Endothelial cell of umbilical vein (primary cell): ENCODE measurements at regions not wholly inside any gene's neighbourhood (a gene's known extent, or its start where the extent isn't known, plus 50 kb on each side); places are given as distances from the start of the nearest gene placed in this dataset.

Source experiments
- BruUV-seq: library from RNA; stranded (reverse); fragments of 400-500 nt; replicated peaks from 2 replicates; lab custom pipeline; 2021; lab: Mats Ljungman, UMichigan
- CTCF ChIA-PET: fragments of 300-600, 350-600 bp; sonication (Branson Sonifier 250); formaldehyde crosslinking; loops from one replicate; lab custom pipeline; 2021; ENCODE audit warnings: antibody characterized with exemption, inconsistent platforms; lab: Charles Lee
- POLR2A ChIA-PET: fragments of 300-600, 350-600 bp; sonication (Branson Sonifier 250); formaldehyde crosslinking; loops from one replicate; lab custom pipeline; 2021; ENCODE audit warnings: antibody characterized with exemption, inconsistent platforms; lab: Charles Lee
- DNase-seq: peaks from one replicate; pipeline ENCODE4 v3.0.0-alpha.2; 2011; ENCODE audit warnings: low read depth, low spot score
- FAIRE-seq: peaks from 2 replicates; lab custom pipeline; 2011; peaks lifted over from hg19 to GRCh38; lab: Jason Lieb, UNC
- H2AFZ ChIP-seq: 2 replicates; pipeline ENCODE4 v1.6.0; 2012; ENCODE audit warnings: low read depth, low read length, control low read depth, inconsistent platforms
- H3K27ac ChIP-seq: 2 replicates; pipeline ENCODE4 v1.5.1; 2011; ENCODE audit warnings: low read depth, mild to moderate bottlenecking, control low read depth, low read length, moderate library complexity; ENCODE audit not compliant: insufficient read depth
- H3K27me3 ChIP-seq, 2 experiments: 2 replicates each; pipeline versions ENCODE4 v1.6.0 to v1.6.1; 2011; ENCODE audit warnings: low read length in 2 of 2, mixed read lengths in 1 of 2; ENCODE audit not compliant: control insufficient read depth in 2 of 2, insufficient read depth in 2 of 2
- H3K36me3 ChIP-seq, 2 experiments: 2 replicates in 1 of 2; 3 replicates in 1 of 2; pipeline ENCODE4 v1.5.1; 2011; ENCODE audit warnings: low read length in 2 of 2, mild to moderate bottlenecking in 1 of 2, moderate library complexity in 1 of 2; ENCODE audit not compliant: control insufficient read depth in 2 of 2, insufficient read depth in 2 of 2; ENCODE audit errors: extremely low read depth in 1 of 2
- H3K4me1 ChIP-seq: 3 replicates; pipeline ENCODE4 v1.5.1; 2011; ENCODE audit warnings: mild to moderate bottlenecking, low read length; ENCODE audit not compliant: control insufficient read depth, insufficient read depth; ENCODE audit errors: extremely low read depth
- H3K4me2 ChIP-seq: 2 replicates; pipeline ENCODE4 v1.6.1; 2011; ENCODE audit warnings: low read length, control low read depth, mixed read lengths; ENCODE audit not compliant: insufficient read depth
- H3K4me3 ChIP-seq, 3 experiments: fragments of 200-600 bp in 1 of 3; sonication (generic), shearing (Covaris generic) in 1 of 3; replicated peaks in 1 of 3; 2 replicates each; pipeline ENCODE4 v1.5.1; 2011 to 2016; ENCODE audit warnings: control low read depth in 3 of 3, low read length in 3 of 3, mild to moderate bottlenecking in 2 of 3, inconsistent platforms in 1 of 3, low read depth in 1 of 3, moderate library complexity in 1 of 3; ENCODE audit not compliant: insufficient read depth in 1 of 3
- H3K79me2 ChIP-seq: 2 replicates; pipeline ENCODE4 v1.6.0; 2012; ENCODE audit warnings: low read length, inconsistent platforms; ENCODE audit not compliant: control insufficient read depth, insufficient read depth
- H3K9ac ChIP-seq: replicated peaks from 2 replicates; pipeline ENCODE3; 2011; ENCODE audit warnings: low read length, control low read depth; ENCODE audit not compliant: insufficient read depth; ENCODE audit errors: extremely low read depth
- H3K9me1 ChIP-seq: replicated peaks from 3 replicates; pipeline ENCODE4 v1.6.0; 2011; ENCODE audit warnings: mild to moderate bottlenecking, low read length; ENCODE audit not compliant: control insufficient read depth, insufficient read depth; ENCODE audit errors: extremely low read depth
- H3K9me3 ChIP-seq: replicated peaks from 2 replicates; pipeline ENCODE4 v1.5.1; 2012; ENCODE audit warnings: low read length, inconsistent platforms; ENCODE audit not compliant: control insufficient read depth, insufficient read depth
- H4K20me1 ChIP-seq: replicated peaks from 2 replicates; pipeline ENCODE3; 2011; ENCODE audit warnings: mild to moderate bottlenecking, low read length; ENCODE audit not compliant: control insufficient read depth, insufficient read depth; ENCODE audit errors: extremely low read depth
- CTCF ChIP-seq, 2 donors: IDR thresholded peaks; 1 replicate in 1 of 2; 2 replicates in 1 of 2; pipeline ENCODE4 v1.5.1; 2011; ENCODE audit warnings: low read length in 2 of 2, mild to moderate bottlenecking in 2 of 2, moderate library complexity in 2 of 2, control low read depth in 1 of 2, inconsistent platforms in 1 of 2, low read depth in 1 of 2; ENCODE audit not compliant: insufficient read depth in 1 of 2; ENCODE audit errors: extremely low read depth in 1 of 2
- EZH2 ChIP-seq: IDR thresholded peaks from 2 replicates; pipeline ENCODE4 v1.6.1; 2012; ENCODE audit warnings: borderline replicate concordance, low read depth, mild to moderate bottlenecking, moderate library complexity, low read length, inconsistent platforms; ENCODE audit not compliant: severe bottlenecking
- FOS ChIP-seq: IDR thresholded peaks from 2 replicates; pipeline ENCODE4 v1.6.1; 2011; ENCODE audit warnings: mild to moderate bottlenecking, low read length, moderate library complexity, borderline replicate concordance; ENCODE audit not compliant: insufficient read depth
- MYC ChIP-seq: IDR thresholded peaks from one replicate; pipeline ENCODE4 v1.6.1; 2011; ENCODE audit warnings: mild to moderate bottlenecking, low read depth, low read length
- POLR2AphosphoS5 ChIP-seq: IDR thresholded peaks from 2 replicates; pipeline ENCODE4 v1.6.1; 2012; ENCODE audit warnings: low read depth, mild to moderate bottlenecking, control low read depth, low read length, moderate library complexity; ENCODE audit not compliant: insufficient read depth
- dilution Hi-C: fragments of 300-500 bp; cut with MboI; formaldehyde crosslinking; loops from one replicate; pipeline ENCODE4 v1.15.0; 2019; ENCODE audit warnings: low sequenced_read_pairs; ENCODE audit not compliant: extremely low pct_ligation_motif_present
- intact Hi-C: fragments of 100-400 bp; cut with micrococcal nuclease; formaldehyde crosslinking; loops from one replicate; pipeline ENCODE4 v1.10.0; 2022
- TF ChIP-seq, protein P1 (sequence below): IDR thresholded peaks from 2 replicates; pipeline ENCODE4 v1.6.1; 2011; ENCODE audit not compliant: insufficient read depth, insufficient read length

DNA sequence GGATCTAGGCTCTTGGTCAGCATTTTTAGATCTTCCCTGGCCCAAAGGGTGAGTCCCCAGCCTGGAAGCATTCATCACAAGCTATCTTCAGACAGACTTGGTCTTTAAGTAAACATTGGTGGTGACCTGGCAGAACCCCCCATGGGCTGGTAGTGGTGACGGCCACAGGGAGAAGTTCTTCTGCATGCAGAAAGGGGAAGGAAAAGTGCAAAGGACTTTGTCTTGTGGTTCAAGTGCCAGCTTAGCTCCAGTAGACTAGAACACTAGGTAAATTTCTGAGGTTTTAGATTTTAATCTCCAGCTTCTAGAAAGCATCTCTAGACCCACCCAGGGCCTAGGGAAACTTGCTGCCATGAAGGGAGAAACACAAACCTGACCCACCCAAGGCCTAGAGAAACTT, 584.0 kb downstream of the CHSY3 start:
- intact Hi-C loops (no loop called here), dilution Hi-C loops (no loop called here)
- Histone ChIP-seq H3K4me3 (no peak overlapping the region), H3K9me1 (no peaks in the 10 kb centered on the region), H3K4me2 (no peak overlapping the region), H2AFZ (no peak overlapping the region), H3K9ac (no peak overlapping the region), H3K27me3 (no peaks in the 10 kb centered on the region), H3K36me3 (no peaks in the 10 kb centered on the region), H3K27ac (no peak overlapping the region), H3K4me1 (no peaks in the 10 kb centered on the region), H3K79me2 (no peaks in the 10 kb centered on the region), H4K20me1 (no peaks in the 10 kb centered on the region), H3K9me3 (no peaks in the 10 kb centered on the region)
- DNase-seq (no peak), FAIRE-seq (no peak)
- POLR2A ChIA-PET: no interaction called here
- TF ChIP-seq EZH2: no peak
- TF ChIP-seq POLR2AphosphoS5: no peak
- no peak for TF ChIP-seq FOS
- TF ChIP-seq, protein P1, sequence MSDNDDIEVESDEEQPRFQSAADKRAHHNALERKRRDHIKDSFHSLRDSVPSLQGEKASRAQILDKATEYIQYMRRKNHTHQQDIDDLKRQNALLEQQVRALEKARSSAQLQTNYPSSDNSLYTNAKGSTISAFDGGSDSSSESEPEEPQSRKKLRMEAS: no peak
- no peak for TF ChIP-seq CTCF (IDR thresholded peaks at IDR 0.05; ENCODE audit: extremely low read depth in 1 of 2, insufficient read depth in 1 of 2, low read depth in 1 of 2, low read length in 2 of 2)
- no peak for TF ChIP-seq MYC
- no TSS peak for BruUV-seq
- CTCF ChIA-PET: interaction anchor here (1.4 kb wide), 1 partner anchor 9 kb away, joined by 3 read pairs; no protein-coding TSS in a partner anchor
